GM12865 (cell line): ENCODE measurements at regions not wholly inside any gene's neighbourhood (a gene's known extent, or its start where the extent isn't known, plus 50 kb on each side); places are given as distances from the start of the nearest gene placed in this dataset.

Experiments
- DNase-seq: peaks from one replicate; pipeline ENCODE4 v3.0.0; 2010; ENCODE audit warnings: low read depth
- H3K4me3 ChIP-seq: 2 replicates; pipeline ENCODE4 v1.5.1; 2011; ENCODE audit warnings: mild to moderate bottlenecking, low read depth, low read length, control low read depth
- TF ChIP-seq, protein P1 (sequence below): IDR thresholded peaks from 2 replicates; pipeline ENCODE4 v1.5.1; 2011; ENCODE audit warnings: low read length, control low read depth, low read depth, inconsistent platforms; ENCODE audit not compliant: insufficient read depth; ENCODE audit errors: missing control alignments

DNA sequence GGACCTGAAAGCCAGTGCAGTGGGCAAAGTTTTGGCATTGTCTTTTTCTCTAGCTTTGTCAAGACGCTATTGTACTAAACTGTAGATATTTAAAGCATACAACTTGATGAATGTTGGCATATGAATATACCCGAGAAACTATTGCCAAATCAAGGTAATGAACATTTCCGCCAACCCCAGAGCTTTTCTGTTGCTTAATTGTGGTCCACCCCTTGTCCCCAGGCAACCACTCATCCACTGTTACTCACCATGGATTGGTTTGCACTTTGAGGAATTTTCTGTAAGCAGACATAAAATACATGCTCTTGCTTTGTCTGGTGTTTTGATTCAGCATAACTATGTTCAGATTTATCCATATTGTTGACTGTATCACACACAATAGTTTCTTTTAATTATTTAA is 688.4 kb downstream of the ADCYAP1 start:
- no peak for DNase-seq
- H3K4me3 ChIP-seq = no peak overlapping the region
- TF ChIP-seq, protein P1, sequence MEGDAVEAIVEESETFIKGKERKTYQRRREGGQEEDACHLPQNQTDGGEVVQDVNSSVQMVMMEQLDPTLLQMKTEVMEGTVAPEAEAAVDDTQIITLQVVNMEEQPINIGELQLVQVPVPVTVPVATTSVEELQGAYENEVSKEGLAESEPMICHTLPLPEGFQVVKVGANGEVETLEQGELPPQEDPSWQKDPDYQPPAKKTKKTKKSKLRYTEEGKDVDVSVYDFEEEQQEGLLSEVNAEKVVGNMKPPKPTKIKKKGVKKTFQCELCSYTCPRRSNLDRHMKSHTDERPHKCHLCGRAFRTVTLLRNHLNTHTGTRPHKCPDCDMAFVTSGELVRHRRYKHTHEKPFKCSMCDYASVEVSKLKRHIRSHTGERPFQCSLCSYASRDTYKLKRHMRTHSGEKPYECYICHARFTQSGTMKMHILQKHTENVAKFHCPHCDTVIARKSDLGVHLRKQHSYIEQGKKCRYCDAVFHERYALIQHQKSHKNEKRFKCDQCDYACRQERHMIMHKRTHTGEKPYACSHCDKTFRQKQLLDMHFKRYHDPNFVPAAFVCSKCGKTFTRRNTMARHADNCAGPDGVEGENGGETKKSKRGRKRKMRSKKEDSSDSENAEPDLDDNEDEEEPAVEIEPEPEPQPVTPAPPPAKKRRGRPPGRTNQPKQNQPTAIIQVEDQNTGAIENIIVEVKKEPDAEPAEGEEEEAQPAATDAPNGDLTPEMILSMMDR = no peak

DNA sequence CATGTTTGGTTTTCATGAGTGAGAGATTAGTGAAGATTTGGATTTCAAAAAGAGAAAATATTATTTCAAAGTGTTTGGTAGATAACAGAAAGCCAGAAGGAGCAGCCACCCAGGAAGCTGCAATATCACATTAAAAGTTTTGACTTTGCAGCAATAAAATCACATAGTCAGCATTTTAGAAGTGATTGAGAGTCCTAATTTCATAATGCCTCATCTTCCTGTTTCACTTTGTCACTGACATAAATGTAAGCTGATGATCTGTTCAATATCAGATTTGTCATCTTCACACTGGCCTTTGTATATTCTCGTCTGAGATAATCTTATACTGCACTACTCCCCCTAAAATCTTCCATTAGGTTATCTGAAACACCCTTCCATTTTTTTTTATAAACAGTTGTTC is 690.5 kb downstream of the ADCYAP1 start:
- H3K4me3 ChIP-seq = no peak overlapping the region
- TF ChIP-seq, protein P1 = no peak
- DNase-seq = no peak

DNA sequence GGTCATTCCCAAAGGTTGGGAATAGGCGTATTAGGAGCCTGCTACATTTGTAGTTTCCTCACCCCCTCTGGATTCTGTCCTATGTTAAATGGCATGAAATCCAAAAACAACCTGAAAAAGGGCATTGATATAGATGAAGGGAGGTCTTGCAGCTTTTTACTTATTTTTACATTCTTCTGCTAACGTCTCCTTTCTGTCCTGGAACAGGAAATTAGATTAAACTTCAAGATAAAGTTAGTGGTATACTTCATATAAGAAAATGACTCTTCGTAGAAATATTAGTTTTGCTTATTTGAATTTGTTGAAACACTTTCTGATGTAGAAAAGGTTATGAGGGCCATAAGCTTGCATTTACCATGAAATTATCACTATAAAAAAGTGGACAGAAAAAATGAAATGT is 694.5 kb downstream of the ADCYAP1 start:
- TF ChIP-seq, protein P1 = no peak
- H3K4me3 ChIP-seq = no peak overlapping the region
- no peak for DNase-seq

DNA sequence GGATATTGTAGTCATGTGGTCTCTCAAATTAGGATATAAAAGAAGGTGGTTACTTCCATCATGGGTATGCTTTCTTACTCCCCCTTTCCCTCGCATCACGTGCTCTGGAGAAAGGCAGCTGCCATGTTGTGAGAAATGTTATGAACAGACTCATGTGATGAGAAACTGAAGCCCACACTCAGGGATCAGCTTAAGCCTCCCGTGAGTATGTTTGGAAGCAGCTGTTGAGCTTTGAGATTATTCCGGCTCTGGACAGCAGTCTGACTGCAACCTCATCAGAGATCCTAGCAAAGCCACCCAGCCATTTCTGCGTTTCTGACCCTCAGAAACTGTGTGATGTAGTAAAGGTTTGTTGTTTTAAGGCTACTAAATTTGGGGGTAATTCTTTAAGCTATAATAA is 700.1 kb downstream of the ADCYAP1 start:
- no peak for DNase-seq
- no peak overlapping the region for H3K4me3 ChIP-seq
- TF ChIP-seq, protein P1 = no peak

DNA sequence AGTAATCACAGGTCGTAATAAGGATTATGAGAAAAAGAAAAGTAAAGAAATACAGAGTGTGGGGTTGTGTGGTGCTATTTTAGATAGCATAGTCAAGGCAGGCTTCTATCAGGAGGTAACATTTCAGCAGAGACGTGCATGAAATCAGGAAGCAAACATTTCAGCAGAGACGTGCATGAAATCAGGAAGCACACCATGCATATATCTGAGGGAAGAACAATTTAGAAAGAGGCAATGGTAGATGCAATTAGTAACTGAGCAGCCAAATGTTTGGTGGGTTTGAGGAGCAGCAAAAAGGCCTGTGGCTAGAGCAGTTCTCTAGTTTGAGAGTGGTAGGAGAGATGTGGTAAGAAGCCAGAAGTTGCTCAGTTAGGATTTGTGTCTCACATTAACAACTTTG is 713.7 kb downstream of the ADCYAP1 start:
- DNase-seq = no peak
- TF ChIP-seq, protein P1 = no peak
- no peak overlapping the region for H3K4me3 ChIP-seq

DNA sequence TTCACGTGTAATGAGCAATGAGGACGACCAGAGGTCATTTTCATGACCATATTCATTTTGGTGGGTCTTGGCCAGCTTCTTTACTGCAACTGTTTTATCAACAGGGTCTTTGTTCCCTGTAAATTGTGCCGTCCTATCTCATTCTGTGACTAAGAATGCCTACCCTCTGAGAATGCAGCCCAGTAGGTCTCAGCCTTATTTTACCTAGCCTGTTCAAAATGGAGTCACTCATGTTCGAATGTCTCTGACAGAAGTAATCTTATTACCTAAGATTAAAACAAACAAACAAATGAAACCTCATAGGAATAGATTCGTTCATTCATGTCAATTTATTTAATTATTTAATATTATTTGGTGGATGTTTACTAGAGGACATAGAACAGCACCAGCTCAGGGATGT is 714.8 kb downstream of the ADCYAP1 start:
- no peak for DNase-seq
- TF ChIP-seq, protein P1 = no peak
- H3K4me3 ChIP-seq = no peak overlapping the region

DNA sequence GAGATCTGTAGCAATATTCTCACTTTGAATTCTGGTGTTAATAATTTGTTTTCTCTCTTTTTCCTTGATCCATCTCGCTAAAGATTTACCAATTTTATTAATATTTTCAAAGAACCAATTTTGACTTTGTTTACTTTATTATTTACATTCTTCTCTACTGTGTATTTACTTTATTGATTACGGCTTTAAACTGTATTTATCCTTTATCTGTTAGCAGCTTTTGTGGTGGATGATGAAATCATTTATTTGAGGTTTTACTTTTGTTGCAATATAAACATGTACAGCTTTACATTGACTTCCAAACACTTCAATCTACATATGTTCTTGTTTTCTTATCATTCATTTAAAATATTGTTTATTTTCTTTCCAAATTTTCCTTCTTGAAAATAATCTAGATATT is 719.9 kb downstream of the ADCYAP1 start:
- H3K4me3 ChIP-seq = no peak overlapping the region
- TF ChIP-seq, protein P1 = no peak
- DNase-seq = no peak
